Hepatocyte (in vitro differentiated cells): ENCODE measurements at regions not wholly inside any gene's neighbourhood (a gene's known extent, or its start where the extent isn't known, plus 50 kb on each side); places are given as distances from the start of the nearest gene placed in this dataset.

Experiments
- CTCF ChIP-seq: fragments of 200-600 bp; sonication (generic); IDR thresholded peaks from 2 replicates; pipeline ENCODE4 v1.5.1; 2016; ENCODE audit warnings: antibody characterized with exemption, mild to moderate bottlenecking; ENCODE audit not compliant: poor library complexity
- EZH2 ChIP-seq: fragments of 200-600 bp; sonication (generic); IDR thresholded peaks from 2 replicates; pipeline ENCODE4 v1.6.1; 2016; ENCODE audit warnings: antibody characterized with exemption, mild to moderate bottlenecking, borderline replicate concordance

DNA sequence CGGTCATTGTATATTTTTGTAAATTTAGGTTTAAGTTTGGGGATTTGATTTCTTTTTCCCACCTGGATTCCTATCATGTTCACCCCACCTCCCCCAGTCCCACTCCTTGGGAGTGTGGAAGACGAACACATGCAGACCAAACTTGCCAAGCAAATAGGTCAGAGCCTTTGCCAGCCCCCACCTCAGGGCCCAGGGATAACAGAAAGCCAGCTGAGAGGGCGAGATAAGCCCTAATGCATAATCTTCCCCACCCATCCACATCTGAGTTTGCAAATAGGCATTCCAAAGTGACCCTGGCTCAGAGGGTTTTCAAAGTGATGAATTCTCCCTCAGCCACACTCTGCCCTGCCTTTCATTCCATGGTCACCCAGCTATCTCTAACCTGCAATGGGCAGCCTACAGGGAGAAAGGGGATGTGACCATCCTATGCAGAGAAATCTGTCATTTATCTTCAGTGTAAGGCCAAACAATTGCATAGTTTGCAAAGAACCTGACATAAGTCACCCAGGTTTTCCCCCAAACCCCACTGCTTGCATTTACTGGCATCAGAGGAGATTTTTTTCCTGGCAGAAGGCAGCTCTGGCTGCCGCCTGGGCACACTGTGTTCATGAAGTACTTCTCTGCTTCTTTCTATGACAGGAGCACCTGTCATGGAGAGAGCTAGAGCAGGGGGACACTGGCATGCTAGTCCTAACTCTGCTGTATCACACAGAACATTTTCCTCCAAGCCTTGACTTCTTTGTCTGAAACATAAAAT lies 69.0 kb upstream of the NFIA start:
- TF ChIP-seq EZH2, result no peak
- TF ChIP-seq CTCF, result no peak
